Right cardiac atrium (tissue), 5 donors: ENCODE measurements at regions not wholly inside any gene's neighbourhood (a gene's known extent, or its start where the extent isn't known, plus 50 kb on each side); places are given as distances from the start of the nearest gene placed in this dataset.

Experiments
- ATAC-seq, 2 donors: fragments of 200-7000 bp; cut with Tn5 transposase; one replicate each; pipeline versions ENCODE4 v1.8.0 to v1.9.1; 2020; ENCODE audit warnings: moderate library complexity in 2 of 2, mild to moderate bottlenecking in 1 of 2
- DNase-seq, 3 donors: peaks; one replicate each; pipeline ENCODE4 v3.0.0-alpha.2; 2020
- H3K27ac ChIP-seq: one replicate; pipeline ENCODE4 v1.5.1; 2013; ENCODE audit warnings: mild to moderate bottlenecking, low read length, control low read depth, moderate library complexity
- H3K27me3 ChIP-seq: one replicate; pipeline ENCODE4 v1.6.1; 2013; ENCODE audit not compliant: control insufficient read depth, insufficient read depth
- H3K4me1 ChIP-seq: one replicate; pipeline ENCODE4 v1.6.1; 2013; ENCODE audit warnings: low read length; ENCODE audit not compliant: control insufficient read depth, insufficient read depth
- H3K4me3 ChIP-seq: one replicate; pipeline ENCODE4 v1.5.1; 2013; ENCODE audit warnings: low read length, control low read depth
- H3K9me3 ChIP-seq: one replicate; pipeline ENCODE4 v1.6.1; 2013; ENCODE audit warnings: low read length; ENCODE audit not compliant: control insufficient read depth
- WGBS: extraction: QIAGEN DNeasy Blood & Tissue Kit; methylation state at CpG from one replicate; pipeline ENCODE4 v1.1.7; 2013; 5-methylcytosine and 5-hydroxymethylcytosine counted together
- intact Hi-C, 4 donors: fragments of 100-400 bp; cut with DNase I; formaldehyde crosslinking; loops; one replicate each; pipeline versions ENCODE4 v1.11.0 to v1.14.0; 2022 to 2023
- donor health status: healthy with polysubstance abuse.
- donor health status: DM: no; HTN: yes; CAD: no.
- donor health status: DM: no; HTN: no; CAD: no.
- donor health status: DM: no; HTN: yes; CAD: no; lungs with severe emphysema.
- donor health status: DM: yes; HTN: yes; CAD: no.

- no peak overlapping the region for H3K4me3 ChIP-seq
- no peaks in the 10 kb centered on the region for H3K4me1 ChIP-seq
- intact Hi-C loops, result no loop called here
- no peaks in the 10 kb centered on the region for H3K27me3 ChIP-seq
- no peak overlapping the region for H3K27ac ChIP-seq
- ATAC-seq (no peak), DNase-seq (no peak)
- H3K9me3 ChIP-seq, result no peaks in the 10 kb centered on the region
- WGBS, result 77% methylated on average over 1 of the region's 1 CpG
Observed at GRCh38 chr11:104523611-104524010, 359.7 kb upstream of the PDGFD start.

- Histone ChIP-seq H3K27ac (no peak overlapping the region), H3K9me3 (no peaks in the 10 kb centered on the region), H3K4me1 (no peaks in the 10 kb centered on the region), H3K4me3 (no peak overlapping the region), H3K27me3 (no peaks in the 10 kb centered on the region)
- intact Hi-C loops, result no loop called here
- DNase-seq (no peak), ATAC-seq (no peak)
Observed at GRCh38 chr11:104522650-104523049, 358.7 kb upstream of the PDGFD start.

- 82% methylated on average over 2 of the region's 2 CpGs for WGBS
- Histone ChIP-seq H3K4me1 (no peaks in the 10 kb centered on the region), H3K27me3 (no peaks in the 10 kb centered on the region), H3K4me3 (no peak overlapping the region), H3K27ac (no peak overlapping the region), H3K9me3 (no peaks in the 10 kb centered on the region)
- ATAC-seq (no peak), DNase-seq (no peak)
- intact Hi-C loops, result no loop called here
Observed at GRCh38 chr11:104522123-104522522, 358.2 kb upstream of the PDGFD start.

GRCh38 chr11:104510169-104510568, 346.2 kb upstream of the PDGFD start:
- ATAC-seq, result no peak
- Histone ChIP-seq H3K9me3 (no peaks in the 10 kb centered on the region), H3K27ac (no peak overlapping the region), H3K4me3 (no peak overlapping the region), H3K4me1 (no peaks in the 10 kb centered on the region), H3K27me3 (no peaks in the 10 kb centered on the region)
- DNase-seq, result no peak
- 88% methylated on average over 2 of the region's 2 CpGs for WGBS
- intact Hi-C loops, result no loop called here

GRCh38 chr11:104490182-104490581, 326.2 kb upstream of the PDGFD start:
- no peak for ATAC-seq

GRCh38 chr11:104488561-104488960, 324.6 kb upstream of the PDGFD start:
- Histone ChIP-seq H3K9me3 (no peaks in the 10 kb centered on the region), H3K27me3 (no peaks in the 10 kb centered on the region), H3K4me3 (no peak overlapping the region), H3K4me1 (no peaks in the 10 kb centered on the region), H3K27ac (no peak overlapping the region)
- no peak for DNase-seq
- no peak for ATAC-seq
- intact Hi-C loops, result no loop called here
- WGBS, result 56% methylated on average over 3 of the region's 3 CpGs

More at GRCh38 chr11:104490182-104490581, 326.2 kb upstream of the PDGFD start:
- intact Hi-C loops, result no loop called here
- no peaks in the 10 kb centered on the region for H3K27me3 ChIP-seq
- H3K4me3 ChIP-seq, result no peak overlapping the region
- WGBS, result 88% methylated on average over 6 of the region's 6 CpGs
- no peak overlapping the region for H3K27ac ChIP-seq
- DNase-seq, result peak in 1 of 3 donors; percentile 26
- H3K9me3 ChIP-seq, result no peaks in the 10 kb centered on the region
- H3K4me1 ChIP-seq, result no peaks in the 10 kb centered on the region

GRCh38 chr11:104487046-104487806, 323.3 kb upstream of the PDGFD start:
- intact Hi-C loops, result no loop called here
- Histone ChIP-seq H3K27me3 (no peaks in the 10 kb centered on the region), H3K4me3 (no peak overlapping the region), H3K9me3 (no peaks in the 10 kb centered on the region), H3K27ac (no peak overlapping the region), H3K4me1 (no peaks in the 10 kb centered on the region)
- WGBS, result 41% methylated on average over 4 of the region's 4 CpGs
- ATAC-seq (no peak), DNase-seq (no peak)

- 62% methylated on average over 4 of the region's 4 CpGs for WGBS
Observed at GRCh38 chr11:104484804-104485554, 321.0 kb upstream of the PDGFD start.

GRCh38 chr11:104476898-104477297, 313.0 kb upstream of the PDGFD start:
- intact Hi-C loops, result no loop called here

More at GRCh38 chr11:104484804-104485554, 321.0 kb upstream of the PDGFD start:
- ATAC-seq, result no peak
- DNase-seq, result no peak
- Histone ChIP-seq H3K4me1 (no peaks in the 10 kb centered on the region), H3K27ac (no peak overlapping the region), H3K9me3 (no peaks in the 10 kb centered on the region), H3K4me3 (no peak overlapping the region), H3K27me3 (no peaks in the 10 kb centered on the region)
- intact Hi-C loops, result no loop called here

GRCh38 chr11:104476454-104476853, 312.5 kb upstream of the PDGFD start:
- Histone ChIP-seq H3K9me3 (no peaks in the 10 kb centered on the region), H3K27ac (no peak overlapping the region), H3K4me3 (no peak overlapping the region), H3K27me3 (no peaks in the 10 kb centered on the region), H3K4me1 (no peaks in the 10 kb centered on the region)
- no peak for ATAC-seq
- no peak for DNase-seq
- intact Hi-C loops, result no loop called here

More at GRCh38 chr11:104476898-104477297, 313.0 kb upstream of the PDGFD start:
- Histone ChIP-seq H3K4me1 (no peaks in the 10 kb centered on the region), H3K9me3 (no peaks in the 10 kb centered on the region), H3K4me3 (no peak overlapping the region), H3K27ac (no peak overlapping the region), H3K27me3 (no peaks in the 10 kb centered on the region)
- DNase-seq (no peak), ATAC-seq (no peak)
- WGBS, result 83% methylated on average over 2 of the region's 2 CpGs

GRCh38 chr11:104467404-104467803, 303.5 kb upstream of the PDGFD start:
- no peaks in the 10 kb centered on the region for H3K9me3 ChIP-seq
- intact Hi-C loops, result no loop called here
- ATAC-seq, result no peak
- H3K4me1 ChIP-seq, result no peaks in the 10 kb centered on the region
- no peaks in the 10 kb centered on the region for H3K27me3 ChIP-seq
- DNase-seq, result no peak
- H3K27ac ChIP-seq, result no peak overlapping the region
- no peak overlapping the region for H3K4me3 ChIP-seq
